A549 (cell line): ENCODE measurements at regions not wholly inside any gene's neighbourhood (a gene's known extent, or its start where the extent isn't known, plus 50 kb on each side); places are given as distances from the start of the nearest gene placed in this dataset.

Source experiments
- ATAC-seq, 2 experiments: fragments of 200-7000 bp in 1 of 2; fragments of >200 bp in 1 of 2; cut with Nextera tagmentation in 1 of 2; cut with Tn5 transposase in 1 of 2; 3 replicates each; pipeline versions ENCODE4 v1.8.0 to v1.9.1; 2018 to 2020; ENCODE audit warnings: mild to moderate bottlenecking in 1 of 2, moderate library complexity in 1 of 2
- CTCF ChIA-PET: fragments of 300-600 bp; sonication (Branson Sonifier 250); formaldehyde crosslinking; extraction: SDS; loops from one replicate; lab custom pipeline; 2021; ENCODE audit warnings: antibody characterized with exemption, inconsistent platforms; lab: Yijun Ruan, JAX
- POLR2A ChIA-PET: fragments of 350-600 bp; formaldehyde crosslinking; extraction: SDS; loops from one replicate; lab custom pipeline; 2021; ENCODE audit warnings: antibody characterized with exemption, inconsistent platforms; lab: Yijun Ruan, JAX
- DNase-seq, 2 experiments: peaks; one replicate each; pipeline versions ENCODE4 v3.0.0 to v3.0.0-alpha.2; 2011 to 2016; ENCODE audit warnings: low read depth in 1 of 2, low spot score in 1 of 2
- FAIRE-seq: peaks from 2 replicates; lab custom pipeline; 2011; peaks lifted over from hg19 to GRCh38; lab: Jason Lieb, UNC
- H3K27ac ChIP-seq, 2 experiments: fragments of >200 bp; sonication (Bioruptor Twin); formaldehyde crosslinking; 3 replicates each; pipeline ENCODE4 v1.5.1; 2016 to 2017
- H3K4me1 ChIP-seq: fragments of >200 bp; sonication (Bioruptor Twin); formaldehyde crosslinking; 3 replicates; pipeline ENCODE4 v1.6.1; 2016
- H3K4me2 ChIP-seq: fragments of >200 bp; sonication (Bioruptor Twin); formaldehyde crosslinking; 3 replicates; pipeline ENCODE4 v1.6.1; 2016
- H3K4me3 ChIP-seq: fragments of >200 bp; sonication (Bioruptor Twin); formaldehyde crosslinking; 3 replicates; pipeline ENCODE4 v1.5.1; 2016
- H3K9me3 ChIP-seq: fragments of >200 bp; sonication (Bioruptor Twin); formaldehyde crosslinking; 3 replicates; pipeline ENCODE4 v1.6.1; 2016
- CEBPB ChIP-seq, 2 experiments: fragments of >200 bp in 1 of 2; sonication (Bioruptor Twin) in 1 of 2; formaldehyde crosslinking in 1 of 2; IDR thresholded peaks; 2 replicates each; pipeline ENCODE4 v1.6.1; 2012 to 2016
- ESRRA ChIP-seq: fragments of 150-350 bp; IDR thresholded peaks from 2 replicates; pipeline ENCODE4 v1.6.1; 2014; ENCODE audit warnings: mild to moderate bottlenecking, low read length, borderline replicate concordance
- GATA3 ChIP-seq: IDR thresholded peaks from 2 replicates; pipeline ENCODE4 v1.6.1; 2012; ENCODE audit warnings: borderline replicate concordance
- KDM1A ChIP-seq: fragments of 200-600 bp; sonication (generic); IDR thresholded peaks from 2 replicates; pipeline ENCODE4 v1.6.1; 2016; ENCODE audit warnings: low read depth, mild to moderate bottlenecking
- KDM5A ChIP-seq: fragments of 200-600 bp; sonication (generic); IDR thresholded peaks from 2 replicates; pipeline ENCODE4 v1.6.1; 2016; ENCODE audit warnings: antibody characterized with exemption, mild to moderate bottlenecking
- PHF8 ChIP-seq: fragments of 200-600 bp; sonication (generic); IDR thresholded peaks from 2 replicates; pipeline ENCODE4 v1.6.1; 2016; ENCODE audit warnings: low read depth, mild to moderate bottlenecking, antibody characterized with exemption, moderate library complexity, borderline replicate concordance
- RAD21 ChIP-seq, 2 experiments: fragments of >200 bp in 1 of 2; sonication (Bioruptor Twin) in 1 of 2; formaldehyde crosslinking in 1 of 2; IDR thresholded peaks in 1 of 2; conservative IDR thresholded peaks in 1 of 2; 2 replicates in 1 of 2; 3 replicates in 1 of 2; pipeline ENCODE4 v1.6.1; 2012 to 2018; ENCODE audit warnings: inconsistent platforms in 1 of 2
- SREBF2 ChIP-seq: fragments of 450-650 bp; IDR thresholded peaks from 2 replicates; pipeline ENCODE4 v1.6.1; 2014; ENCODE audit warnings: mild to moderate bottlenecking, moderate library complexity
- ZC3H11A ChIP-seq: fragments of 450-650 bp; IDR thresholded peaks from 2 replicates; pipeline ENCODE4 v1.6.1; 2014; ENCODE audit warnings: antibody characterized with exemption, mild to moderate bottlenecking
- WGBS: methylation state at CpG from one replicate; pipeline ENCODE4 v1.1.6; 2017; ENCODE audit errors: missing lambda C conversion rate; 5-methylcytosine and 5-hydroxymethylcytosine counted together
- TF ChIP-seq, protein P1 (sequence below): fragments of >200 bp; sonication (Bioruptor Twin); formaldehyde crosslinking; IDR thresholded peaks from 3 replicates; pipeline ENCODE4 v1.6.1; 2016
- TF ChIP-seq, protein P2 (sequence below): fragments of 250-450 bp; sonication (Bioruptor Pico); IDR thresholded peaks from 2 replicates; pipeline ENCODE4 v1.5.0; 2021; ENCODE audit warnings: mild to moderate bottlenecking, moderate library complexity, borderline replicate concordance
- TF ChIP-seq, protein P3 (sequence below): IDR thresholded peaks from 2 replicates; pipeline ENCODE4 v1.6.1; 2012; ENCODE audit warnings: low read depth, borderline replicate concordance
- TF ChIP-seq, protein P4 (sequence below): fragments of 450-650 bp; IDR thresholded peaks from 2 replicates; pipeline ENCODE4 v1.6.1; 2014; ENCODE audit warnings: antibody characterized with exemption
- TF ChIP-seq, protein P5 (sequence below): fragments of >200 bp; sonication (Bioruptor Twin); formaldehyde crosslinking; IDR thresholded peaks from 2 replicates; pipeline ENCODE4 v1.6.1; 2016
- TF ChIP-seq, protein P6 (sequence below): fragments of >200 bp; sonication (Bioruptor Twin); formaldehyde crosslinking; IDR thresholded peaks from 3 replicates; pipeline ENCODE4 v1.5.1; 2016

DNA sequence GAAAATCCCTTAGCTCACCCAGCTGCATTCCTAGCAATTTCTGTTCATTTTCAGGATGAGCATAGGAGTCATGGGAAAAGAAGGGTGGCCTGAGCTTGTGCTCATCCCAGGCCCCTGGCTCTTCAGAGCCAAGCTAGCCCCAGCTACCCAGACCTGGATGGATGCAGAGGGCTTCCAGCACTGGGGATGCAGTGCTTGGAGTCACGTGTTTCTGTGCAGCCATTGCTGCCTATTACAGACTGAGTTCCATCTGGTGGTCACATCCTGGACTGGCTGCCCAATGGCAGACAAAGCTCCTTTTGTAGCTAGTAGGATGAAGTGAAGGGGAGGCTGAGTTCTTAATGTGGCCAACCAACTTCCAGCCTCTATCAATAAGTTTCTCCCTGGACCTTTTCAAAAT, 54.2 kb upstream of the JDP2 start:
- no peak overlapping the region for H3K4me2 ChIP-seq
- ATAC-seq (no peak), FAIRE-seq (no peak)
- TF ChIP-seq, protein P1, sequence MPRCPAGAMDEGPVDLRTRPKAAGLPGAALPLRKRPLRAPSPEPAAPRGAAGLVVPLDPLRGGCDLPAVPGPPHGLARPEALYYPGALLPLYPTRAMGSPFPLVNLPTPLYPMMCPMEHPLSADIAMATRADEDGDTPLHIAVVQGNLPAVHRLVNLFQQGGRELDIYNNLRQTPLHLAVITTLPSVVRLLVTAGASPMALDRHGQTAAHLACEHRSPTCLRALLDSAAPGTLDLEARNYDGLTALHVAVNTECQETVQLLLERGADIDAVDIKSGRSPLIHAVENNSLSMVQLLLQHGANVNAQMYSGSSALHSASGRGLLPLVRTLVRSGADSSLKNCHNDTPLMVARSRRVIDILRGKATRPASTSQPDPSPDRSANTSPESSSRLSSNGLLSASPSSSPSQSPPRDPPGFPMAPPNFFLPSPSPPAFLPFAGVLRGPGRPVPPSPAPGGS = no peak
- TF ChIP-seq KDM5A (no peak), PHF8 (no peak), SREBF2 (no peak)
- TF ChIP-seq, protein P2, sequence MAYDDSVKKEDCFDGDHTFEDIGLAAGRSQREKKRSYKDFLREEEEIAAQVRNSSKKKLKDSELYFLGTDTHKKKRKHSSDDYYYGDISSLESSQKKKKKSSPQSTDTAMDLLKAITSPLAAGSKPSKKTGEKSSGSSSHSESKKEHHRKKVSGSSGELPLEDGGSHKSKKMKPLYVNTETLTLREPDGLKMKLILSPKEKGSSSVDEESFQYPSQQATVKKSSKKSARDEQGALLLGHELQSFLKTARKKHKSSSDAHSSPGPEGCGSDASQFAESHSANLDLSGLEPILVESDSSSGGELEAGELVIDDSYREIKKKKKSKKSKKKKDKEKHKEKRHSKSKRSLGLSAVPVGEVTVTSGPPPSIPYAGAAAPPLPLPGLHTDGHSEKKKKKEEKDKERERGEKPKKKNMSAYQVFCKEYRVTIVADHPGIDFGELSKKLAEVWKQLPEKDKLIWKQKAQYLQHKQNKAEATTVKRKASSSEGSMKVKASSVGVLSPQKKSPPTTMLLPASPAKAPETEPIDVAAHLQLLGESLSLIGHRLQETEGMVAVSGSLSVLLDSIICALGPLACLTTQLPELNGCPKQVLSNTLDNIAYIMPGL (CRISPR knock-in tag) = no peak
- TF ChIP-seq, all 56 proteins: peak for 0
- no peak overlapping the region for H3K4me3 ChIP-seq
- H3K4me1 ChIP-seq = no peaks in the 10 kb centered on the region
- no peak for DNase-seq
- H3K27ac ChIP-seq = no peak overlapping the region
- H3K9me3 ChIP-seq = 0 out of 3 replicates have a peak, but pooled peaks cover 3% of the 10 kb centered on the region
- POLR2A ChIA-PET = no interaction called here
- no CpG with 5 or more reads among the region's 1 CpG for WGBS
- CTCF ChIA-PET = no interaction called here

DNA sequence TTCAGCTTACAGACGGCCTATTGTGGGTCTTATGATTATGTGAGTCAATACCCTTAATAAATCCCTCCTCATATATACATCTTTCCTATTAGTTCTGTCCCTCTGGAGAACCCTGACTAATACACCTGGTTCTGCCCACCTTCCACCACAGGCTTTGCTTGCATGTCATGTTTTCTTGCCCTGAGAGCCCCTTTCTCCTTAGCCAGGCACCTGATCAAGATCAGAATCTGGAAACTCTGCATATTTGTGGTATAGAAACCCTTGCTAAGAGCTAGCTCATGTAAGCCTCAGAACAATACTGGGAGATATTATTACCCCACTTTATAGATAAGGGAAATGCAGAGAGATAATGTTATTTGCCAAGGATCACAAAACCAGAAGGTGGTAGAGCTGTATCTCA, 52.9 kb upstream of the JDP2 start:
- no peak for DNase-seq
- Histone ChIP-seq H3K4me1 (no peaks in the 10 kb centered on the region), H3K9me3 (0 out of 3 replicates have a peak, but pooled peaks cover 3% of the 10 kb centered on the region)
- TF ChIP-seq, protein P3, sequence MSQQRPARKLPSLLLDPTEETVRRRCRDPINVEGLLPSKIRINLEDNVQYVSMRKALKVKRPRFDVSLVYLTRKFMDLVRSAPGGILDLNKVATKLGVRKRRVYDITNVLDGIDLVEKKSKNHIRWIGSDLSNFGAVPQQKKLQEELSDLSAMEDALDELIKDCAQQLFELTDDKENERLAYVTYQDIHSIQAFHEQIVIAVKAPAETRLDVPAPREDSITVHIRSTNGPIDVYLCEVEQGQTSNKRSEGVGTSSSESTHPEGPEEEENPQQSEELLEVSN = no peak
- TF ChIP-seq CEBPB (IDR thresholded peaks at IDR 0.05) (no peak), RAD21 (conservative IDR thresholded peaks at IDR 0.05 in 1 of 2, IDR thresholded peaks at IDR 0.05 in 1 of 2) (no peak), ZC3H11A (no peak), KDM1A (no peak), ESRRA (no peak)
- TF ChIP-seq, protein P4, sequence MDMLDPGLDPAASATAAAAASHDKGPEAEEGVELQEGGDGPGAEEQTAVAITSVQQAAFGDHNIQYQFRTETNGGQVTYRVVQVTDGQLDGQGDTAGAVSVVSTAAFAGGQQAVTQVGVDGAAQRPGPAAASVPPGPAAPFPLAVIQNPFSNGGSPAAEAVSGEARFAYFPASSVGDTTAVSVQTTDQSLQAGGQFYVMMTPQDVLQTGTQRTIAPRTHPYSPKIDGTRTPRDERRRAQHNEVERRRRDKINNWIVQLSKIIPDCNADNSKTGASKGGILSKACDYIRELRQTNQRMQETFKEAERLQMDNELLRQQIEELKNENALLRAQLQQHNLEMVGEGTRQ = no peak
- TF ChIP-seq, protein P5, sequence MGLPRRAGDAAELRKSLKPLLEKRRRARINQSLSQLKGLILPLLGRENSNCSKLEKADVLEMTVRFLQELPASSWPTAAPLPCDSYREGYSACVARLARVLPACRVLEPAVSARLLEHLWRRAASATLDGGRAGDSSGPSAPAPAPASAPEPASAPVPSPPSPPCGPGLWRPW = no peak
- TF ChIP-seq, protein P6, sequence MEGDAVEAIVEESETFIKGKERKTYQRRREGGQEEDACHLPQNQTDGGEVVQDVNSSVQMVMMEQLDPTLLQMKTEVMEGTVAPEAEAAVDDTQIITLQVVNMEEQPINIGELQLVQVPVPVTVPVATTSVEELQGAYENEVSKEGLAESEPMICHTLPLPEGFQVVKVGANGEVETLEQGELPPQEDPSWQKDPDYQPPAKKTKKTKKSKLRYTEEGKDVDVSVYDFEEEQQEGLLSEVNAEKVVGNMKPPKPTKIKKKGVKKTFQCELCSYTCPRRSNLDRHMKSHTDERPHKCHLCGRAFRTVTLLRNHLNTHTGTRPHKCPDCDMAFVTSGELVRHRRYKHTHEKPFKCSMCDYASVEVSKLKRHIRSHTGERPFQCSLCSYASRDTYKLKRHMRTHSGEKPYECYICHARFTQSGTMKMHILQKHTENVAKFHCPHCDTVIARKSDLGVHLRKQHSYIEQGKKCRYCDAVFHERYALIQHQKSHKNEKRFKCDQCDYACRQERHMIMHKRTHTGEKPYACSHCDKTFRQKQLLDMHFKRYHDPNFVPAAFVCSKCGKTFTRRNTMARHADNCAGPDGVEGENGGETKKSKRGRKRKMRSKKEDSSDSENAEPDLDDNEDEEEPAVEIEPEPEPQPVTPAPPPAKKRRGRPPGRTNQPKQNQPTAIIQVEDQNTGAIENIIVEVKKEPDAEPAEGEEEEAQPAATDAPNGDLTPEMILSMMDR = no peak
- TF ChIP-seq, all 56 proteins: peak for 0
- ChIA-PET CTCF (interaction anchor here (0.6 to 1.4 kb wide), 2 partner anchors 114 to 482 kb away, joined by 3 to 4 read pairs; no protein-coding TSS in a partner anchor), POLR2A (no interaction called here)
- WGBS = 22% methylated on average over 1 of the region's 1 CpG
- FAIRE-seq = no peak
- Histone ChIP-seq H3K4me2 (no peak overlapping the region), H3K27ac (no peak overlapping the region), H3K4me3 (no peak overlapping the region)
- no peak for ATAC-seq

DNA sequence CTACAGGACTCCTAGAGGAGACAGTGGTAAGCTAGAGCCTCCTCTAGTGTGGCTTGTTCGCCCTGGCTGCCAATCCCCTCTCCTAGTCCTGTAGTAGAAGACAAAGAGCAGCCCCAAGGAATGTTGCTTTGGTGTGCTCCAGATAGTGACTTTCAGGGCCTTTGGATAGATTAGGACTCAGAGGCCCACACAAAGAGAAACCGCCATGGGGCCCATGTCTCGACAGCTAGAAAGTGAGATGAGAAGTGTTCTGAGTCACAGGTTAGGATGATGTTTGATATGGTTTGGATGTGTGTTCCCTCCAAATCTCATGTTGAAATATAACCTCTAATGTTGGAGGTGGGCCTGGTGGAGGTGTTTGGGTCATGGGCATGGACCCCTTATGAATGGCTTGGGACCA, 51.8 kb upstream of the JDP2 start:
- DNase-seq = no peak
- H3K4me1 ChIP-seq = no peaks in the 10 kb centered on the region
- H3K4me2 ChIP-seq = no peak overlapping the region
- no peak for TF ChIP-seq GATA3
- ATAC-seq = no peak
- H3K27ac ChIP-seq = no peak overlapping the region
- 0 out of 3 replicates have a peak, but pooled peaks cover 3% of the 10 kb centered on the region for H3K9me3 ChIP-seq
- no peak overlapping the region for H3K4me3 ChIP-seq
- 70% methylated on average over 3 of the region's 3 CpGs for WGBS
- CTCF ChIA-PET = interaction anchor here (0.6 to 1.4 kb wide), 4 partner anchors 27 to 238 kb away, joined by 3 to 4 read pairs (median 3); no protein-coding TSS in a partner anchor
- POLR2A ChIA-PET = no interaction called here
- FAIRE-seq = no peak
